ENCODE measurements at regions not wholly inside any gene's neighbourhood (a gene's known extent, or its start where the extent isn't known, plus 50 kb on each side); places are given as distances from the start of the nearest gene placed in this dataset.

GRCh38 chr14:65359503-65359902, 53.0 kb upstream of the FUT8 start:
- FAIRE-seq = no peak

GRCh38 chr14:65360144-65360784, 52.3 kb upstream of the FUT8 start:
- FAIRE-seq = no peak

- no peak for FAIRE-seq
These were observed 50.6 kb upstream of the FUT8 start for GRCh38 chr14:65361920-65362319.
